ENCODE measurements at regions not wholly inside any gene's neighbourhood (a gene's known extent, or its start where the extent isn't known, plus 50 kb on each side); places are given as distances from the start of the nearest gene placed in this dataset.
A peak's percentile ranks its signal among the peaks of the same experiment; 100 is the strongest.
"Not testable (repeated sequence)": the region's sequence is repeated elsewhere in the genome, so short reads cannot be mapped to it uniquely, and the experiment has no call there.

- no peaks in the 10 kb centered on the region for H3K9me3 ChIP-seq (ENCODE audit: control insufficient read depth in 2 of 3, insufficient read depth in 1 of 3, low read length in 3 of 3)
- no peaks in the 10 kb centered on the region for H3K36me3 ChIP-seq (ENCODE audit: control insufficient read depth in 2 of 3, insufficient read depth in 3 of 3, low read length in 3 of 3)
- no peak overlapping the region for H3K4me3 ChIP-seq (ENCODE audit: low read length in 3 of 3)
- no peak overlapping the region for H3K9ac ChIP-seq (ENCODE audit: low read length in 3 of 3)
- no peaks in the 10 kb centered on the region for H3K4me1 ChIP-seq (ENCODE audit: control insufficient read depth in 2 of 3, insufficient read depth in 2 of 3, low read depth in 1 of 3, low read length in 3 of 3)
- FAIRE-seq: peak; percentile 3
- intact Hi-C loops (cut with DNase I): no loop called here
- no peak for DNase-seq
- no peak for TF ChIP-seq CTCF (IDR thresholded peaks at IDR 0.05; ENCODE audit: borderline replicate concordance, extremely low read depth, insufficient read depth)
- no peaks in the 10 kb centered on the region for H3K27me3 ChIP-seq (ENCODE audit: control insufficient read depth, insufficient read depth, low read length)
- no peak overlapping the region for H3K27ac ChIP-seq (ENCODE audit: low read depth in 2 of 2, low read length in 2 of 2)
These were observed 137.2 kb upstream of the ADGRB3 start for GRCh38 chr6:68497927-68498326.

- FAIRE-seq; H3K27me3 ChIP-seq (ENCODE audit: control insufficient read depth, insufficient read depth, low read length); DNase-seq; H3K9me3 ChIP-seq (ENCODE audit: control insufficient read depth in 2 of 3, insufficient read depth in 1 of 3, low read length in 3 of 3); H3K27ac ChIP-seq (ENCODE audit: low read depth in 2 of 2, low read length in 2 of 2); intact Hi-C loops (cut with DNase I); H3K9ac ChIP-seq (ENCODE audit: low read length in 3 of 3); H3K4me3 ChIP-seq (ENCODE audit: low read length in 3 of 3); H3K4me1 ChIP-seq (ENCODE audit: control insufficient read depth in 2 of 3, insufficient read depth in 2 of 3, low read depth in 1 of 3, low read length in 3 of 3); H3K36me3 ChIP-seq (ENCODE audit: control insufficient read depth in 2 of 3, insufficient read depth in 3 of 3, low read length in 3 of 3): not testable (repeated sequence)
These were observed 140.2 kb upstream of the ADGRB3 start for GRCh38 chr6:68494880-68495279.

- no peak for TF ChIP-seq CTCF (IDR thresholded peaks at IDR 0.05; ENCODE audit: borderline replicate concordance, extremely low read depth, insufficient read depth)
- no peaks in the 10 kb centered on the region for H3K27me3 ChIP-seq (ENCODE audit: control insufficient read depth, insufficient read depth, low read length)
- H3K27ac ChIP-seq (ENCODE audit: low read depth in 2 of 2, low read length in 2 of 2): no peak overlapping the region
- intact Hi-C loops (cut with DNase I): no loop called here
- FAIRE-seq (no peak), DNase-seq (no peak)
- H3K9me3 ChIP-seq (ENCODE audit: control insufficient read depth in 2 of 3, insufficient read depth in 1 of 3, low read length in 3 of 3): no peaks in the 10 kb centered on the region
- H3K4me1 ChIP-seq (ENCODE audit: control insufficient read depth in 2 of 3, insufficient read depth in 2 of 3, low read depth in 1 of 3, low read length in 3 of 3): no peaks in the 10 kb centered on the region
- H3K9ac ChIP-seq (ENCODE audit: low read length in 3 of 3): no peak overlapping the region
- H3K36me3 ChIP-seq (ENCODE audit: control insufficient read depth in 2 of 3, insufficient read depth in 3 of 3, low read length in 3 of 3): no peaks in the 10 kb centered on the region
- no peak overlapping the region for H3K4me3 ChIP-seq (ENCODE audit: low read length in 3 of 3)
These were observed 158.5 kb upstream of the ADGRB3 start for GRCh38 chr6:68476611-68477010.

GRCh38 chr6:68473433-68474210 lies 161.5 kb upstream of the ADGRB3 start:
- intact Hi-C loops (cut with DNase I): no loop called here
- Histone ChIP-seq H3K27ac (ENCODE audit: low read depth in 2 of 2, low read length in 2 of 2) (no peak overlapping the region), H3K9me3 (ENCODE audit: control insufficient read depth in 2 of 3, insufficient read depth in 1 of 3, low read length in 3 of 3) (no peaks in the 10 kb centered on the region), H3K36me3 (ENCODE audit: control insufficient read depth in 2 of 3, insufficient read depth in 3 of 3, low read length in 3 of 3) (no peaks in the 10 kb centered on the region), H3K4me1 (ENCODE audit: control insufficient read depth in 2 of 3, insufficient read depth in 2 of 3, low read depth in 1 of 3, low read length in 3 of 3) (no peaks in the 10 kb centered on the region), H3K27me3 (ENCODE audit: control insufficient read depth, insufficient read depth, low read length) (no peaks in the 10 kb centered on the region), H3K9ac (ENCODE audit: low read length in 3 of 3) (no peak overlapping the region), H3K4me3 (ENCODE audit: low read length in 3 of 3) (no peak overlapping the region)
- FAIRE-seq (peak; percentile 51), DNase-seq (peak in 3 of 5 donors; percentile 11 to 57 (median 11))
- no peak for TF ChIP-seq CTCF (IDR thresholded peaks at IDR 0.05; ENCODE audit: borderline replicate concordance, extremely low read depth, insufficient read depth)
